Left hindlimb (tissue), 1 donor: ENCODE measurements at regions not wholly inside any gene's neighbourhood (a gene's known extent, or its start where the extent isn't known, plus 50 kb on each side); places are given as distances from the start of the nearest gene placed in this dataset.
A peak's percentile ranks its signal among the peaks of the same experiment; 100 is the strongest.

Experiments used
- DNase-seq: peaks from one replicate; pipeline ENCODE4 v3.0.0-alpha.2; 2018

GRCh38 chr4:73001885-73002284 is 67.6 kb downstream of the COX18 start:
- DNase-seq: no peak

GRCh38 chr4:72997409-72997808 is 72.1 kb downstream of the COX18 start:
- no peak for DNase-seq

DNA sequence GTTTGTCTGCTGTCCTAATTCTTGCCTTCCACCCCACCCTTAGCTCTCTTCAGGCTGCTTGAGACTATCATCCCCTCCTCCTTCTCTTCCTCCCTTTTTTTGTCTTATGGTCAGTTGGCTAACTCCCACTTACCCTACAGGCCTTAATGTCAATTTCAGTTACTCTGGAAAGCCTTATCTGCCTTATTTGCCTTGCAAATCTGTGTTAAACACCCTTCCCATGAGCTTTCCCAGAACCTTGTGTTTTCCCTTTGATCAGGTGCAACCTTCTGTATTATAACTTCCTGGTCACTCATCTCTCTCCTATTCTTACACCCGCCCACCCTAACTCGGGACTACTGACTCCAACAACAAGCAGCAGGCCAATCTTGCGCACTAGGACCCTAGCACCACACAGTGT is 74.8 kb downstream of the COX18 start:
- DNase-seq: no peak

DNA sequence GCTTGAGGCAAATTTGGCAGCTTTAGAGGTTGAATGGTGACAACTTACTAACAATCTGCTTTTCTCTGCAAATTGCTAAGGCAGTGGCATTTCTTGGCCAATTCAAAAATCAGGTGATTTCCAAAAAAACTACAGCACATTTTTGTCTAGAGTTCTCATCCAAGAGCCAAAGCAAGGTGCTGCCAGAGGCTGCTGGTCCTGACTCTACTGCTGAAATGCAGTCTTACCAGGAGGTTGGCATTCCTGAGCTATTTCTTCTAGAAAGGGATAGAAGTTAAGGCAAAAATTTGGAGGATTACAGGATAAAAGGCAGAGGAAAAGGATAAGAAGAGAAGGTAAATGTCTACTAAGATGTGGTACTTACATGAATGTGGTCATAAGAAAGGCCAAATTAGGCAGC is 75.6 kb downstream of the COX18 start:
- DNase-seq: no peak

GRCh38 chr4:72991873-72992272 is 77.6 kb downstream of the COX18 start:
- no peak for DNase-seq

DNA sequence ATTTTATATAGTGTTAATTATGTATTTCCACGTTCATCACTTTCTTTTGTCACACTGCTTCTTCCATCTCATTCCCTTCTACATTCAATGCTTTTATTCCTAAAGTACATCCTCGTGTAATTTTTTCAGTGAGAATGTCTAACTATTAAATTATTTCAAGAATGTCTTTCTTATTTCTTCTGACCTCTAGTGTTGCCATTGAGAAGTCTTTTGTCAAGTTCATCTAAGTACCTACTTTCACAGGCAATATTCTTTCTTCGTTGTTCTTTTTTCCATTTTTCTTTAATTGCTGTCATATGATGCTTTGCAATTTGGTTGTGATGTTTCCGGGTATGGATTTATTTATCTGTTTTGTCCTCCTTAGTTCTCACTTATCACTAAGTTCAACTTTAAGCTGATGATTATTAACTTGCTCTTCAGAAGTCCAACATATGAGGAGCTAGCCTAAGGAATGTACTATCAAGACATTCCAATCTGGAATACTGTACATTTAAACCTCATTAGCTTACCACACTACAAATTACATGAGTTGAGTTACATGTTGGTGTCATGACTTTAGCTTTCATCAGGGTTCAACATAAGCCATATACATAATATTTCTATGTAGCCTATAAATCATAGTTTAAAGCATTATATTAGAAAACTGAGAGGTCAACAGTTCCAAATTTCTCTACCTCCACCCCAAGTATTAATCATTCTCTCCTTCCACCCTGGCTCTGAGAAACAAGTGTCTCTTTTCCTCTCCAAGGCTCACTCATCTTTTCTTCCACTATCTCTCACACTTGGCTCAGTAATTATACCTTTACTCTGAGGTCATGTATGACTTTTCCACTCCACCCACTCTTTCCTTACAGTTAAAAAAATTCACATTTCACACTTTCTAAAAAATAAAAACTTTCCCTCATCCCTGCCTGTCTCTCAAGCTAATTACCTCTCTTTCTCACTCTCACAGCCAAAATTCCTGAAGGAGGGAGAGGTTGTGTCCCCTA is 81.5 kb downstream of the COX18 start:
- DNase-seq: no peak

DNA sequence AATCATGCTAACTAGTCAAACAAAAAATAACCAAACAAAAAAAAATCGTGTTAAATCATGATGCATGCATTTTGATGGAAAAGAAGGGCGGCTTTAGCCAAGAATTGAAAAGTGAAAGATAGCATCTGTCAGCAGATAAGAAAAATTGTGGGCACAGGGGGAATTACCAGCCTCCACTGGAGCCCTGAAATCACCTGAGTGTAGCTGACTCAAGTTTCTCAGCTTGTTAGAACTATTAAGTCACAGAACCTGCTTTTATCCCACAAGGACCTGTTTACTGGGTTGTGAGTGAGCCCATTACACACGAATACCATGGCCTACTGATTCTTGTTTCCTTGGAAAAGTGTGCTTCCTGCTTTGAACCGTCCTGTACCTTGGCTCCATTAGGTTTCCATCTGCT is 85.2 kb downstream of the COX18 start:
- DNase-seq: no peak

DNA sequence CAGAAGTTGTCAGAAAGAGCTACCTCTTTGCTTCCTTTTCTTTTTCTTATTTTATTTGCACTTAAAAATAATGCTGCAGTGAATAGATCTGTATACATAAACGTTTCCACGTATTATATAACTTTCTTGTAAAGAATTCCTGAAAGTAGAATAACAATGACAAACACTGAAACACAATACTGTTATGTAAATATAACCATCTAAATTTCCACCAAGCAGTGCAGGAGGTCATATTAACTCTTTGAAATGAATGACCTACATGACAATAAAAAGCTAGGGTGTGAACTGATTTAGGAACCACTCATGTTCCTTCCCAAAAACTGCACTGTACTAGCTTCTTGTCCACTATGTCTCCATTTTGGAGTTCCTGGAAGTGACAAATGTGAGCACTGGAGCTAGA is 85.8 kb downstream of the COX18 start:
- no peak for DNase-seq

- no peak for DNase-seq
Measured at GRCh38 chr4:72977936-72978485, 91.5 kb downstream of the COX18 start.

GRCh38 chr4:72975488-72975784 is 94.1 kb downstream of the COX18 start:
- DNase-seq: no peak

GRCh38 chr4:72974694-72975487 is 94.6 kb downstream of the COX18 start:
- DNase-seq: no peak

GRCh38 chr4:72971572-72971971 is 97.9 kb downstream of the COX18 start:
- no peak for DNase-seq

DNA sequence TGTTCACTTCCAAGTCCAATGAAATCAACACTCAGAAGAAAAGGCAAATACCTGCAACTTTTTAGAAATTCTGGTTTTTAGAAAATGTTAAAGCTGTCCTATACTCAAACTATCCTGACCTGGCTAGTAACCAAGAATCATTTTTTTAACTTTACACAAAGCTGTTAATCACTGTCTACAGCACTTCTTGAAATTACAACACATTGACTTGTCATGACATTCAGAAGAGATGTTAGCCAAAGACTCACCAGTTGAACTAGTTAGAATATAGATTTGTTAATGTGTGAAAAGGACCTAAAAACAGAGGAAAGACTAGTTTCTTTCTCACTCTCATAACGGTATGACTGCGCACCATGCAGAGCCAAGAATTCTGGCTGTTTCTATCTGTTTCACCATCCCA is 98.8 kb downstream of the COX18 start:
- DNase-seq: no peak

GRCh38 chr4:72969976-72970375 is 99.5 kb downstream of the COX18 start:
- peak; percentile 63 for DNase-seq

GRCh38 chr4:72966652-72967051 is 102.9 kb downstream of the COX18 start:
- DNase-seq: no peak

- no peak for DNase-seq
Measured at GRCh38 chr4:72959411-72959810, 110.1 kb downstream of the COX18 start.

DNA sequence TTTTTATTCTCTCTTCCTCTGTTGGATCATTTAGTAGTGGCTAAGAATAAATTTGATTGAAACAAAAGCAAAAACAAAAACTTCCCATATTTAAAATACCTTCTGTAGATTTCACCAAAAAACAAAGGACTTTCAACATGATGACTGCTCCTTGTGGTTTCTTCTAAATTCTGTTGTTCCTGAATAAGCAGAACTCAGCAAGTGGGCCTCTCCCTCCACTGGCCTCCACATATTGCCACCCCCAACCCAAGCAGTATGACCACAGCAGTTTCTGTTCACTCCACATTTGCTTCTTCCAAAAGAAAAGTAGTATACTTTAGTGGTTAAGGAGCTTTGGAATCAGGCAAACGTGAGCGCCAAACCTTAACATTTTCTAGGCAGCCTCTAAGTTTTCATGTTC is 114.7 kb downstream of the COX18 start:
- no peak for DNase-seq

DNA sequence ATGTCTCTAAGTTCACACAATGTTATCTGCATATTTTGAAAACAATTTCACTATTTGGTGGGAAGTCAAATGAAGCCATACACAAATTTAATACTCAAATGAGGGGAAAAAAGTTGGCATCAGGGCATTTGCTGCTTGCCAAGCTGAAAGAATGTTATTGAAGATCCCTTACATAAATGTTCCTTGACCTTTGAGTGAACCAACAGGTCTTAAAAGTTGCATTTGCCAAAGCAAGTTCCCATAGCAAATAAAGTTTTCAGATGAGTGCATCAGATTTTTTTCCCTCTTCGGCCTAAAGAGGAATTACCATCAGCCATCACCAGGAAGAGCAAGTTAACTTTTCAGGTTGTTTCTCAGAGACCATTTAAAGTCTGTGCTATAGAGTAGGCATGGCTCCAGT is 115.9 kb downstream of the COX18 start:
- DNase-seq: no peak

DNA sequence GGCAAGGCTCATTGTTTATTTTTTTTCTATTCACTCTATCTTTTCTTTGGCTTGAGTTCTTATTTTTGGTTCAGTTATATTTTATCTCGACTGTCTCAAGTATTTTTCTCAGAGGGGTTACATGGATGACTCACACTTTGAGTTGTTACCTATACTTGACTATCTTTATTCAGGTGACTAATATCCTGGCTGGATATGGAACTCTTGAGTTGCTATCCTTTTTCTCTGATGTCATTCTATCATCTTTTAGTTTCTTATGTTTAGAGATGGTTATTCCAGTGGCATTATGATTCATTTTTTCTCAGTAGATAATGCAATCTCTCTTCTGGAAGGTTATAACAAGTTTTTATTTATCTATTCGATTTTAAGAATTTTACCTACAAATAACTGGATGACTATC is 117.9 kb downstream of the COX18 start:
- DNase-seq: no peak

DNA sequence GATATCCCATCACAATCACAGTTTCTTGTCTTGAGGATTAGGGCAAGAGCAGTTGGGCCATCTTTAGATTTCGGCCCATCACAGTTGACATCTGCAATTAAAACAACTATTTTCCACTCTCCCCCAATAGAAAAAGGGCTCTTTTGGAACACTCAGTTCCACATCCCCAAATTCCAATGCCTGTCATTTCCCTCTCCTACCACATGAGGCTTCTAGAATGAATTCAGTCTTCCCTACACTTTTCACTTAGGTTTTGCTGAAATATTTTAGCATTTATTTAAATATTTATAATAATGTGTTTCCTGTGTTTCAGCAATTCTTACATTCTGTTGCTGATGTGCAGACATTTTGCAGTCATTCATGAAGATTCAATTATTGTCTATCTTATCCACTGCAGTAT is 118.4 kb downstream of the COX18 start:
- no peak for DNase-seq

DNA sequence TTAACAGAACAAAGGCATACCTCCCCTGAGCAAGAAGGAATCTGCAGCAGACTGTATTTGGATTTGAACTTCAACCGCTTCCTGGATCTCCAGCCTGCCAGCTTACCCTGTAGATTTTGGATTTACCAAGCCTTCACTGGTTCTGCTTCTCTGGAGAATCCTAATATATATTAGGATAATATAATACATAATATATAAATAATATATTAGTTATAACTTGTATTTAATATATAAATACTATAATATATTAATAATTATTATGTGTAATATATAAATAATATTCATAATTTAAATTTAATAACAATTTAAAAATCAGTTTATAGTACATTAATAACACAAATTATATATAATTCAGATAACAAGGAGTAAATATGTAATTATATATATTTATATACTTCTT is 121.4 kb downstream of the COX18 start:
- DNase-seq: no peak

DNA sequence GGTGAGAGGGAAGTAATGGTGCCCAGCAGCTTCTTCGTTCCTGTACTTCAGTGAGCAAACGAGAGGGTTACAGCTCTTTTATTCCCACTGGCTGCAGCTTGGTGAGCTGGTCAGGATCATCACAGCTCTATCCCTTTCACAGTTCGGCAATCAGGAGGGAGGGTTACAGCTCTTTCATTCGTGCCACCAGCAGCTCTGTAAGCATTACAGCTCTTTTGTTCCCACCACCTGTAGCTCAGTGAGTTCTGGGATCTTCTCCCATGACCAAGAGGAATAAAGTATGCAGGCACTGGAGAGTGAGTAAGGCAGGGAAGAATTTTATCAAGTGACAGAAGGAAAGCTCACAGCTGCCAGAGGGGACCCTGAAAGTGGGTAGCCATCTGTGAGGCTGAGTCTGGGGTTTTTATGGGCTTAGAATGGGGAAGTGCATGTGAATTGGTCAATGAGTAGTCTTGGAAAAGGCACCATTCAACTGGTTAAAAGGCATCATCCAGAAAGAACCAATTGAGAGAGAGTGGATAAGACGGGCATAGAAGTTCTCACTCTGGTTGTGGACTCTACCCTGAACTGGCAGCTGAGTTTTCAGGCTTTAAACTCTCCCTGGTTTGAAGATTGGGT is 123.7 kb downstream of the COX18 start:
- no peak for DNase-seq

- DNase-seq: no peak
Measured at GRCh38 chr4:72942565-72942964, 127.0 kb downstream of the COX18 start.

- DNase-seq: no peak
Measured at GRCh38 chr4:72938516-72938915, 131.0 kb downstream of the COX18 start.
